IPS DF 6.9 (cell line): ENCODE measurements at regions not wholly inside any gene's neighbourhood (a gene's known extent, or its start where the extent isn't known, plus 50 kb on each side); places are given as distances from the start of the nearest gene placed in this dataset.

Source experiments
- DNase-seq: peaks from one replicate; pipeline ENCODE4 v3.0.0-alpha.2; 2013; ENCODE audit warnings: low read depth, low spot score
- H3K27ac ChIP-seq: one replicate; pipeline ENCODE4 v1.5.1; 2013; ENCODE audit warnings: low read length, control low read depth
- H3K27me3 ChIP-seq: 2 replicates; pipeline ENCODE4 v1.6.1; 2013; ENCODE audit warnings: mild to moderate bottlenecking, low read length; ENCODE audit not compliant: control insufficient read depth, insufficient read depth
- H3K36me3 ChIP-seq: 2 replicates; pipeline ENCODE4 v1.6.1; 2013; ENCODE audit warnings: low read length; ENCODE audit not compliant: control insufficient read depth, insufficient read depth
- H3K4me1 ChIP-seq: 2 replicates; pipeline ENCODE4 v1.6.1; 2013; ENCODE audit warnings: low read length; ENCODE audit not compliant: control insufficient read depth, insufficient read depth
- H3K4me3 ChIP-seq: 2 replicates; pipeline ENCODE4 v1.5.1; 2013; ENCODE audit warnings: mild to moderate bottlenecking, low read length
- H3K9me3 ChIP-seq: 2 replicates; pipeline ENCODE4 v1.6.1; 2013; ENCODE audit warnings: low read length, inconsistent platforms; ENCODE audit not compliant: control insufficient read depth, insufficient read depth
- WGBS: extraction: QIAGEN DNeasy Blood & Tissue Kit; methylation state at CpG from one replicate; pipeline ENCODE4 v1.1.7; 2013; ENCODE audit warnings: mixed read lengths, missing lambda C conversion rate; ENCODE audit not compliant: insufficient read length, insufficient coverage; 5-methylcytosine and 5-hydroxymethylcytosine counted together

- WGBS, result no CpG with 5 or more reads among the region's 3 CpGs
- H3K36me3 ChIP-seq, result no peaks in the 10 kb centered on the region
- H3K4me1 ChIP-seq, result no peaks in the 10 kb centered on the region
- H3K9me3 ChIP-seq, result no peaks in the 10 kb centered on the region
- H3K27me3 ChIP-seq, result no peaks in the 10 kb centered on the region
- DNase-seq, result no peak
- H3K4me3 ChIP-seq, result no peak overlapping the region
- no peak overlapping the region for H3K27ac ChIP-seq
These were observed 75.7 kb upstream of the PIK3R1 start for GRCh38 chr5:68139611-68140441.

GRCh38 chr5:68137511-68138140 lies 77.9 kb upstream of the PIK3R1 start:
- no peak for DNase-seq
- Histone ChIP-seq H3K36me3 (no peaks in the 10 kb centered on the region), H3K27ac (no peak overlapping the region), H3K4me1 (no peaks in the 10 kb centered on the region; the same call in 1 of the 2 replicates), H3K27me3 (no peaks in the 10 kb centered on the region), H3K9me3 (no peaks in the 10 kb centered on the region), H3K4me3 (no peak overlapping the region)
- no CpG with 5 or more reads among the region's 2 CpGs for WGBS

- no peaks in the 10 kb centered on the region; the same call in 1 of the 2 replicates for H3K4me1 ChIP-seq
- H3K27ac ChIP-seq, result no peak overlapping the region
- no peaks in the 10 kb centered on the region for H3K9me3 ChIP-seq
- WGBS, result no CpG with 5 or more reads among the region's 5 CpGs
- H3K27me3 ChIP-seq, result no peaks in the 10 kb centered on the region
- DNase-seq, result no peak
- no peak overlapping the region for H3K4me3 ChIP-seq
- H3K36me3 ChIP-seq, result no peaks in the 10 kb centered on the region
These were observed 80.8 kb upstream of the PIK3R1 start for GRCh38 chr5:68134669-68135313.

- Histone ChIP-seq H3K27ac (no peak overlapping the region), H3K4me1 (no peaks in the 10 kb centered on the region; the same call in 1 of the 2 replicates), H3K27me3 (no peaks in the 10 kb centered on the region), H3K9me3 (no peaks in the 10 kb centered on the region), H3K36me3 (no peaks in the 10 kb centered on the region), H3K4me3 (no peak overlapping the region)
- DNase-seq, result no peak
- WGBS, result no CpG with 5 or more reads among the region's 10 CpGs
These were observed 81.4 kb upstream of the PIK3R1 start for GRCh38 chr5:68134033-68134668.

- Histone ChIP-seq H3K27me3 (no peaks in the 10 kb centered on the region), H3K4me1 (no peaks in the 10 kb centered on the region; the same call in 1 of the 2 replicates), H3K4me3 (no peak overlapping the region), H3K36me3 (no peaks in the 10 kb centered on the region), H3K9me3 (no peaks in the 10 kb centered on the region), H3K27ac (no peak overlapping the region)
- no peak for DNase-seq
- no CpG with 5 or more reads among the region's 2 CpGs for WGBS
These were observed 85.3 kb upstream of the PIK3R1 start for GRCh38 chr5:68130253-68130652.

- no peak for DNase-seq
- Histone ChIP-seq H3K27me3 (no peaks in the 10 kb centered on the region), H3K4me3 (no peak overlapping the region), H3K9me3 (no peaks in the 10 kb centered on the region), H3K36me3 (no peaks in the 10 kb centered on the region), H3K27ac (no peak overlapping the region), H3K4me1 (no peaks in the 10 kb centered on the region; the same call in 1 of the 2 replicates)
- no CpG with 5 or more reads among the region's 4 CpGs for WGBS
These were observed 86.2 kb upstream of the PIK3R1 start for GRCh38 chr5:68129364-68129763.

GRCh38 chr5:68126886-68127285 lies 88.7 kb upstream of the PIK3R1 start:
- WGBS, result no CpG with 5 or more reads among the region's 2 CpGs
- Histone ChIP-seq H3K9me3 (no peaks in the 10 kb centered on the region), H3K27me3 (no peaks in the 10 kb centered on the region), H3K36me3 (no peaks in the 10 kb centered on the region), H3K27ac (no peak overlapping the region), H3K4me1 (no peaks in the 10 kb centered on the region), H3K4me3 (no peak overlapping the region)
- no peak for DNase-seq

- H3K36me3 ChIP-seq, result no peaks in the 10 kb centered on the region
- H3K4me3 ChIP-seq, result no peak overlapping the region
- DNase-seq, result no peak
- no CpG with 5 or more reads among the region's 7 CpGs for WGBS
- H3K27ac ChIP-seq, result no peak overlapping the region
- H3K27me3 ChIP-seq, result no peaks in the 10 kb centered on the region
- no peaks in the 10 kb centered on the region for H3K4me1 ChIP-seq
- no peaks in the 10 kb centered on the region for H3K9me3 ChIP-seq
These were observed 92.9 kb upstream of the PIK3R1 start for GRCh38 chr5:68122439-68123328.

- Histone ChIP-seq H3K36me3 (no peaks in the 10 kb centered on the region), H3K4me1 (no peaks in the 10 kb centered on the region), H3K4me3 (no peak overlapping the region), H3K27me3 (no peaks in the 10 kb centered on the region), H3K27ac (no peak overlapping the region), H3K9me3 (no peaks in the 10 kb centered on the region)
- no peak for DNase-seq
- WGBS, result no CpG with 5 or more reads among the region's 2 CpGs
These were observed 98.6 kb upstream of the PIK3R1 start for GRCh38 chr5:68116868-68117411.
